GM18502 (cell line): ENCODE measurements at regions not wholly inside any gene's neighbourhood (a gene's known extent, or its start where the extent isn't known, plus 50 kb on each side); places are given as distances from the start of the nearest gene placed in this dataset.
A peak's percentile ranks its signal among the peaks of the same experiment; 100 is the strongest.
"Not testable (repeated sequence)": the region's sequence is repeated elsewhere in the genome, so short reads cannot be mapped to it uniquely, and the experiment has no call there.

Experiments
- ATAC-seq: cut with Tn5 transposase; IDR thresholded peaks from one replicate; pipeline ENCODE4 v1.9.1; 2021; ENCODE audit warnings: mild to moderate bottlenecking; ENCODE audit not compliant: unreplicated experiment, poor library complexity

- not testable (repeated sequence) for ATAC-seq
These were observed 75.7 kb downstream of the QDPR start for GRCh38 chr4:17436047-17436749.

- no peak for ATAC-seq
These were observed 78.1 kb downstream of the QDPR start for GRCh38 chr4:17433827-17434226.

- no peak for ATAC-seq
These were observed 83.9 kb downstream of the QDPR start for GRCh38 chr4:17427991-17428390.

- no peak for ATAC-seq
These were observed 85.7 kb downstream of the QDPR start for GRCh38 chr4:17426222-17426621.

- no peak for ATAC-seq
These were observed 93.9 kb downstream of the QDPR start for GRCh38 chr4:17418010-17418409.

- no peak for ATAC-seq
These were observed 97.5 kb downstream of the QDPR start for GRCh38 chr4:17414392-17414791.

GRCh38 chr4:17400686-17401085, 111.2 kb downstream of the QDPR start:
- ATAC-seq: no peak

GRCh38 chr4:17398805-17399204, 113.1 kb downstream of the QDPR start:
- no peak for ATAC-seq

- no peak for ATAC-seq
These were observed 113.9 kb downstream of the QDPR start for GRCh38 chr4:17398035-17398434.

- no peak for ATAC-seq
These were observed 114.3 kb downstream of the QDPR start for GRCh38 chr4:17397611-17398010.

GRCh38 chr4:17385403-17385802, 126.5 kb downstream of the QDPR start:
- peak; percentile 81 for ATAC-seq

GRCh38 chr4:17380347-17380746, 131.5 kb downstream of the QDPR start:
- ATAC-seq: no peak

- ATAC-seq: no peak
These were observed 135.7 kb downstream of the QDPR start for GRCh38 chr4:17376205-17376604.

- no peak for ATAC-seq
These were observed 138.2 kb downstream of the QDPR start for GRCh38 chr4:17373666-17374065.

GRCh38 chr4:17370818-17371217, 141.1 kb downstream of the QDPR start:
- ATAC-seq: no peak

GRCh38 chr4:17368408-17368807, 143.5 kb downstream of the QDPR start:
- ATAC-seq: no peak

GRCh38 chr4:17367201-17367600, 144.7 kb downstream of the QDPR start:
- no peak for ATAC-seq

GRCh38 chr4:17366496-17366895, 145.4 kb downstream of the QDPR start:
- no peak for ATAC-seq

GRCh38 chr4:17362430-17362829, 149.5 kb downstream of the QDPR start:
- ATAC-seq: no peak

- ATAC-seq: no peak
These were observed 153.6 kb downstream of the QDPR start for GRCh38 chr4:17358241-17358640.

- no peak for ATAC-seq
These were observed 155.0 kb downstream of the QDPR start for GRCh38 chr4:17356926-17357325.

GRCh38 chr4:17352357-17352756, 159.5 kb downstream of the QDPR start:
- ATAC-seq: no peak

- ATAC-seq: peak; percentile 69
These were observed 164.4 kb downstream of the QDPR start for GRCh38 chr4:17347445-17347844.
